Lower leg skin (tissue), 4 donors: ENCODE measurements at regions not wholly inside any gene's neighbourhood (a gene's known extent, or its start where the extent isn't known, plus 50 kb on each side); places are given as distances from the start of the nearest gene placed in this dataset.

Source experiments
- DNase-seq, 2 donors: peaks; one replicate each; pipeline ENCODE4 v3.0.0-alpha.2; 2019; ENCODE audit warnings: low spot score in 2 of 2
- H3K4me3 ChIP-seq: fragments of 200-600 bp; sonication (generic); 2 replicates; pipeline ENCODE4 v1.5.1; 2017; ENCODE audit warnings: mild to moderate bottlenecking, low read depth; ENCODE audit not compliant: poor library complexity, severe bottlenecking
- CTCF ChIP-seq, 3 donors: fragments of 450-650 bp; IDR thresholded peaks; one replicate each; pipeline ENCODE4 v1.5.1; 2016; ENCODE audit warnings: antibody characterized with exemption in 3 of 3, mild to moderate bottlenecking in 3 of 3, moderate library complexity in 2 of 3
- POLR2A ChIP-seq, 2 donors: fragments of 450-650 bp; IDR thresholded peaks; one replicate each; pipeline ENCODE4 v1.6.1; 2016 to 2017; ENCODE audit warnings: antibody characterized with exemption in 2 of 2, mild to moderate bottlenecking in 1 of 2, moderate library complexity in 1 of 2
- WGBS, 2 donors: methylation state at CpG; one replicate each; pipeline ENCODE4 v1.1.5; 2018; 5-methylcytosine and 5-hydroxymethylcytosine counted together
- intact Hi-C: fragments of 100-400 bp; cut with DNase I; formaldehyde crosslinking; loops from one replicate; pipeline ENCODE4 v1.15.0; 2023; ENCODE audit warnings: low total_unique reads

DNA sequence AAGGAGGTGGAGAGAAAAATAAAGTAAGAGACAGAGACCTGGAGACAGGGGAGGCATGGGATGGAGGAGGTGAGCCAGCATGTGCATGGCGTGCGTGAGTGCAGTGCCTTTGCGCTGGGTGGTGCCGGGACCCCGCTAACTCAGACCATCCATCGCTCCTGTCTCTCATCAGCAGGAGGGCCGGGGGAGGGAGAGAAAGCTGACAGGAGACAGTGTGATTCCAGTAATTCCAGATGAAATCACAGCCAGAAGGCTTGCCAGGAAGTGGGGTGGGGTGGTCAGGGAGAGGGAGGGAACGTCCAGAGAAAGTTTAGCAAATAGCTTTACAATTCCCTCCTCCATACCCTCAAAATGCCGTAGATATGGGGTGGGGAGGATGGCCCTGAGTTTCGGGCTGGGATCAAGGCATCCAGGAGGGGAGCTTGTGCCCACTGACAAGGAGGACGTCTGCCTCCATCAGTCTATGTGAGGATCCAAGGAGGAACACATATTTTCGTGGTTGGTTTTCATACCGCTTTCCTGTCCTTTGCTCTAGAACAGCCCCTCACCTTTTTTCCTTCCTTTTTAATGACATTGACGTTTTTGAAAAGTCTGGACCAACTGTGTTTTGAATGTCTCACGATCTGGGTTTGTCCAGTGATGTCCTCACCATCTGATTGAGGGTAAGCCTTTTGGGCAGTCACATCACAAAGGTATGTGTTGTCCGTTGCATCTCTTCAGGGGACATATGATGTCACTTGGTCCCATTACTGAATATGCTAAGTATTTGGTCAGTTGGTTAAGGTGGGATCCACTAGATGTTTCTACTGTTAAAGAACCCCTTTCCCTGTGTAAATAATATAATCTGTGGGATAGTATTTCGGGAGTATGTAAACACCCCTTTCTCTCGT lies 567.3 kb downstream of the MIAT start:
- intact Hi-C loops = no loop called here
- H3K4me3 ChIP-seq = no peak overlapping the region
- no peak for DNase-seq
- TF ChIP-seq CTCF (IDR thresholded peaks at IDR 0.05) (no peak), POLR2A (IDR thresholded peaks at IDR 0.05) (no peak)
- WGBS, 2 donors = 55 to 56% methylated on average over 18 of the region's 18 CpGs

GRCh38 chr22:27226666-27227065 lies 569.3 kb downstream of the MIAT start:
- 50 to 59% methylated on average over 3 of the region's 3 CpGs for WGBS, 2 donors
- intact Hi-C loops = no loop called here
- TF ChIP-seq POLR2A (IDR thresholded peaks at IDR 0.05) (no peak), CTCF (IDR thresholded peaks at IDR 0.05) (no peak)
- no peak overlapping the region for H3K4me3 ChIP-seq
- DNase-seq = peak in 1 of 2 donors; percentile 45

GRCh38 chr22:27228771-27229170 lies 571.4 kb downstream of the MIAT start:
- intact Hi-C loops = no loop called here
- WGBS, 2 donors = 85 to 95% methylated on average over 2 of the region's 2 CpGs
- no peak for DNase-seq
- H3K4me3 ChIP-seq = no peak overlapping the region
- no peak for TF ChIP-seq POLR2A (IDR thresholded peaks at IDR 0.05)
- TF ChIP-seq CTCF (IDR thresholded peaks at IDR 0.05) = no peak

- no peak for TF ChIP-seq CTCF (IDR thresholded peaks at IDR 0.05)
- no peak for TF ChIP-seq POLR2A (IDR thresholded peaks at IDR 0.05)
- no peak for DNase-seq
- intact Hi-C loops = no loop called here
- 88% methylated on average over 1 of the region's 1 CpG for WGBS, 2 donors
- H3K4me3 ChIP-seq = no peak overlapping the region
Observed at GRCh38 chr22:27230189-27230588, 571.4 kb downstream of the MN1 start.

DNA sequence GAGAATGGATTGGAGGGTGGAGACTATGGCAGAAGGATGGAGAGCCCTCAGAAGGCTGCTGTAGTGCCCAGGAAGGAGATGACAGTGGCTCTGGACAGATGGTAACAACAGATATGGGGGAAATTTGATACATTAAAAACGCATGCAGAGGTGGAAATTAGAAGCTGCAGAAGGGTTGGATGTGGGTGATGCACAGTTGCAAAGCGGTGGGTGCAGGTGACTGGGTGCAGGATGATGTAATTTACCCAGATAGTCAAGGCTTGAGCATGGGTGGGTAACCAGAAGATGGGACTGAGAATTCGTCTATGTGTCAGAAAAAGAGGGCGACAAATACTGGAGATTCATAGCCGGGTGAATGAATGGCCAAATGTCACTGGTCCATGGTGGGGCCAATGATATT lies 570.3 kb downstream of the MN1 start:
- 89 to 91% methylated on average over 5 of the region's 5 CpGs for WGBS, 2 donors
- TF ChIP-seq CTCF (IDR thresholded peaks at IDR 0.05) (no peak), POLR2A (IDR thresholded peaks at IDR 0.05) (no peak)
- intact Hi-C loops = no loop called here
- H3K4me3 ChIP-seq = no peak overlapping the region
- no peak for DNase-seq

- TF ChIP-seq POLR2A (IDR thresholded peaks at IDR 0.05) (no peak), CTCF (IDR thresholded peaks at IDR 0.05) (no peak)
- no peak for DNase-seq
- intact Hi-C loops = no loop called here
- WGBS, 2 donors = 70 to 80% methylated on average over 8 of the region's 8 CpGs
- no peak overlapping the region for H3K4me3 ChIP-seq
Observed at GRCh38 chr22:27232077-27232476, 569.5 kb downstream of the MN1 start.
